Erythroblast (primary cell): ENCODE measurements at regions not wholly inside any gene's neighbourhood (a gene's known extent, or its start where the extent isn't known, plus 50 kb on each side); places are given as distances from the start of the nearest gene placed in this dataset.

Source experiments
- GATA1 ChIP-seq: IDR thresholded peaks from 2 replicates; pipeline ENCODE4 v1.6.1; 2011; ENCODE audit warnings: low read depth, mild to moderate bottlenecking, control low read depth, low read length, moderate library complexity
- POLR2A ChIP-seq: IDR thresholded peaks from 2 replicates; pipeline ENCODE4 v1.6.1; 2011; ENCODE audit warnings: mild to moderate bottlenecking, low read length

- TF ChIP-seq POLR2A (no peak), GATA1 (no peak)
Measured at GRCh38 chr2:103152556-103152955, 390.7 kb downstream of the TMEM182 start.
